Activated CD4-positive, alpha-beta T cell treated with anti-CD3 and anti-CD28 coated beads for 24 hours (primary cell): ENCODE measurements at regions not wholly inside any gene's neighbourhood (a gene's known extent, or its start where the extent isn't known, plus 50 kb on each side); places are given as distances from the start of the nearest gene placed in this dataset.
"Not testable (repeated sequence)": the region's sequence is repeated elsewhere in the genome, so short reads cannot be mapped to it uniquely, and the experiment has no call there.

Source experiments
- DNase-seq, 2 donors: peaks; one replicate each; pipeline ENCODE4 v3.0.0-alpha.2; 2020; ENCODE audit warnings: low read depth in 2 of 2

GRCh38 chr14:40371011-40371410 is 938.8 kb upstream of the FBXO33 start:
- no peak for DNase-seq

GRCh38 chr14:40368314-40368713 is 936.1 kb upstream of the FBXO33 start:
- no peak for DNase-seq

- DNase-seq: no peak
These were observed 935.5 kb upstream of the FBXO33 start for GRCh38 chr14:40367717-40368116.

- DNase-seq: no peak
These were observed 933.1 kb upstream of the FBXO33 start for GRCh38 chr14:40365305-40365704.

- no peak for DNase-seq
These were observed 930.6 kb upstream of the FBXO33 start for GRCh38 chr14:40362856-40363255.

GRCh38 chr14:40354754-40355153 is 922.5 kb upstream of the FBXO33 start:
- no peak for DNase-seq

GRCh38 chr14:40348104-40348503 is 915.9 kb upstream of the FBXO33 start:
- not testable (repeated sequence) for DNase-seq

GRCh38 chr14:40347675-40348074 is 915.4 kb upstream of the FBXO33 start:
- DNase-seq: no peak

GRCh38 chr14:40346275-40346674 is 914.0 kb upstream of the FBXO33 start:
- no peak for DNase-seq

GRCh38 chr14:40345334-40345733 is 913.1 kb upstream of the FBXO33 start:
- no peak for DNase-seq

GRCh38 chr14:40340708-40341107 is 908.5 kb upstream of the FBXO33 start:
- DNase-seq: no peak

GRCh38 chr14:40336846-40337245 is 904.6 kb upstream of the FBXO33 start:
- no peak for DNase-seq

- DNase-seq: not testable (repeated sequence)
These were observed 894.3 kb upstream of the FBXO33 start for GRCh38 chr14:40326519-40326918.

GRCh38 chr14:40318211-40318719 is 886.0 kb upstream of the FBXO33 start:
- no peak for DNase-seq

- no peak for DNase-seq
These were observed 885.5 kb upstream of the FBXO33 start for GRCh38 chr14:40317690-40318089.

- DNase-seq: no peak
These were observed 880.1 kb upstream of the FBXO33 start for GRCh38 chr14:40312296-40312695.

GRCh38 chr14:40309124-40309523 is 876.9 kb upstream of the FBXO33 start:
- no peak for DNase-seq

- no peak for DNase-seq
These were observed 876.0 kb upstream of the FBXO33 start for GRCh38 chr14:40308240-40308639.

- DNase-seq: no peak
These were observed 864.6 kb upstream of the FBXO33 start for GRCh38 chr14:40296821-40297220.

- no peak for DNase-seq
These were observed 860.4 kb upstream of the FBXO33 start for GRCh38 chr14:40292664-40293063.

- DNase-seq: no peak
These were observed 850.0 kb upstream of the FBXO33 start for GRCh38 chr14:40282196-40282595.

- no peak for DNase-seq
These were observed 848.4 kb upstream of the FBXO33 start for GRCh38 chr14:40280652-40281051.

- DNase-seq: no peak
These were observed 841.2 kb upstream of the FBXO33 start for GRCh38 chr14:40273417-40273816.

- DNase-seq: no peak
These were observed 839.2 kb upstream of the FBXO33 start for GRCh38 chr14:40271480-40271879.

GRCh38 chr14:40269436-40269835 is 837.2 kb upstream of the FBXO33 start:
- no peak for DNase-seq
